Body of pancreas (tissue), 4 donors: ENCODE measurements at regions not wholly inside any gene's neighbourhood (a gene's known extent, or its start where the extent isn't known, plus 50 kb on each side); places are given as distances from the start of the nearest gene placed in this dataset.

Experiments used
- ATAC-seq: fragments of 150-250 bp; one replicate; pipeline ENCODE4 v1.9.1; 2016
- DNase-seq, 4 donors: peaks; one replicate each; pipeline ENCODE4 v3.0.0-alpha.2; 2019
- H3K27ac ChIP-seq, 4 donors: fragments of 200-600 bp; sonication (generic); 1 replicate in 3 of 4; 2 replicates in 1 of 4; pipeline versions ENCODE4 v1.5.1 to v1.6.1; 2016 to 2019; ENCODE audit warnings: mild to moderate bottlenecking in 1 of 4, mixed read lengths in 1 of 4, moderate library complexity in 1 of 4
- H3K27me3 ChIP-seq, 2 donors: fragments of 200-600 bp; sonication (generic); one replicate each; pipeline ENCODE4 v1.6.0; 2016; ENCODE audit warnings: mild to moderate bottlenecking in 1 of 2
- H3K36me3 ChIP-seq, 2 donors: fragments of 200-600 bp; sonication (generic); replicated peaks in 1 of 2; 2 replicates each; pipeline ENCODE4 v1.5.1; 2016; ENCODE audit warnings: low read depth in 2 of 2; ENCODE audit not compliant: insufficient read depth in 1 of 2
- H3K4me1 ChIP-seq: fragments of 200-600 bp; sonication (generic); one replicate; pipeline ENCODE4 v1.6.0; 2016
- H3K4me3 ChIP-seq, 2 donors: fragments of 200-600 bp; sonication (generic); 1 replicate in 1 of 2; 2 replicates in 1 of 2; pipeline ENCODE4 v1.5.1; 2016 to 2019
- H3K9me3 ChIP-seq, 3 donors: fragments of 200-600 bp; sonication (generic); 1 replicate in 2 of 3; 2 replicates in 1 of 3; pipeline ENCODE4 v1.5.1; 2016
- POLR2A ChIP-seq, 3 donors: fragments of 450-650 bp; IDR thresholded peaks; one replicate each; pipeline ENCODE4 v1.6.1; 2016; ENCODE audit warnings: antibody characterized with exemption in 3 of 3, mild to moderate bottlenecking in 2 of 3
- WGBS, 2 donors: methylation state at CpG; one replicate each; pipeline ENCODE4 v1.1.5; 2017; 5-methylcytosine and 5-hydroxymethylcytosine counted together
- intact Hi-C: fragments of 100-400 bp; cut with DNase I; formaldehyde crosslinking; loops from one replicate; pipeline ENCODE4 v1.15.1; 2023
- TF ChIP-seq, protein P1 (sequence below), 7 experiments: fragments of 450-650 bp in 4 of 7; fragments of 200-600 bp in 3 of 7; sonication (generic) in 3 of 7; IDR thresholded peaks; one replicate each; pipeline ENCODE4 v1.5.1; 2016 to 2019; ENCODE audit warnings: antibody characterized with exemption in 7 of 7

DNA sequence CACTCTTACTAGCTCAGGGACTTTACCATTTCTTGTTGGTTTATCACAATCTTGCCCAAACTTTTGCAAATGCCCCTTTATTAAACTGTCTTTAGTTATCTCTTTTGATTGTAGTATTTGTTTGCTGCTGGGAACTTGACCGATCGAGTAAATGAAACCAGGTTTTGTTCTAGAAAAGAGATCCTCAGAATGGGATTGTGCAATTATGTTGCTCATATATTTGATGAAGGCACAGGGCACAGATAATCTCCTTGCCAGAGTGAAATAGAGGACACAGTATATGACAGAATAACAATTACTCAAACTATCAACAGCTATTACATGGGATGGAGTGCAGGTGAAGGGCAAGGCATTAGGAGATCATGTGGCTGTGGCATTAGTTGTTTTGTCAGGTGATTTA, 216.6 kb upstream of the RASGRP1 start:
- Histone ChIP-seq H3K4me3 (no peak overlapping the region), H3K4me1 (no peaks in the 10 kb centered on the region), H3K27ac (no peak overlapping the region), H3K27me3 (no peaks in the 10 kb centered on the region), H3K36me3 (no peaks in the 10 kb centered on the region), H3K9me3 (no peaks in the 10 kb centered on the region)
- 43 to 74% methylated on average over 2 of the region's 2 CpGs for WGBS, 2 donors
- no peak for ATAC-seq
- DNase-seq = no peak
- TF ChIP-seq, protein P1, sequence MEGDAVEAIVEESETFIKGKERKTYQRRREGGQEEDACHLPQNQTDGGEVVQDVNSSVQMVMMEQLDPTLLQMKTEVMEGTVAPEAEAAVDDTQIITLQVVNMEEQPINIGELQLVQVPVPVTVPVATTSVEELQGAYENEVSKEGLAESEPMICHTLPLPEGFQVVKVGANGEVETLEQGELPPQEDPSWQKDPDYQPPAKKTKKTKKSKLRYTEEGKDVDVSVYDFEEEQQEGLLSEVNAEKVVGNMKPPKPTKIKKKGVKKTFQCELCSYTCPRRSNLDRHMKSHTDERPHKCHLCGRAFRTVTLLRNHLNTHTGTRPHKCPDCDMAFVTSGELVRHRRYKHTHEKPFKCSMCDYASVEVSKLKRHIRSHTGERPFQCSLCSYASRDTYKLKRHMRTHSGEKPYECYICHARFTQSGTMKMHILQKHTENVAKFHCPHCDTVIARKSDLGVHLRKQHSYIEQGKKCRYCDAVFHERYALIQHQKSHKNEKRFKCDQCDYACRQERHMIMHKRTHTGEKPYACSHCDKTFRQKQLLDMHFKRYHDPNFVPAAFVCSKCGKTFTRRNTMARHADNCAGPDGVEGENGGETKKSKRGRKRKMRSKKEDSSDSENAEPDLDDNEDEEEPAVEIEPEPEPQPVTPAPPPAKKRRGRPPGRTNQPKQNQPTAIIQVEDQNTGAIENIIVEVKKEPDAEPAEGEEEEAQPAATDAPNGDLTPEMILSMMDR (IDR thresholded peaks at IDR 0.05) = no peak
- TF ChIP-seq POLR2A (IDR thresholded peaks at IDR 0.05) = no peak
- intact Hi-C loops = no loop called here

DNA sequence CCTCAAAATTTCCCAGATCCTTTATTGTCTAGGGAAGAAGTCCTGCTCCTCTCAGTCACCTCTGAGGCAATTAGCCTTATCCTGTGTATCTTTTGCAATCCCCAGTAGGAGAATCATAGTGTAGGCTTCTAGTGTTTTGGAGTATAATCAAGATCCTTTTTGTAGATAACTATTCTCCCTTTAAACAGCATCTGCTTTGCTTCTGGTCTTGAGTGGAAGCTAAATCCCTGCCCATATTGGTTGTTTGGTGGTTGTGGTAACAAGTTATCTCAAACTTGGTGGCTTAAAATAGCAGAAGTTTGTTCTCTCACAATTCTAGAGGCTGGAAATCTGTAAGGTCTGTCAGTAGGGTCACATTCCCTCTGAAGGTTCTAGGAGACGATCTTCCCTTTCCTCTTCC, 217.5 kb upstream of the RASGRP1 start:
- H3K27me3 ChIP-seq = no peaks in the 10 kb centered on the region
- intact Hi-C loops = no loop called here
- 56 to 67% methylated on average over 1 of the region's 1 CpG for WGBS, 2 donors
- H3K36me3 ChIP-seq = no peaks in the 10 kb centered on the region
- no peaks in the 10 kb centered on the region for H3K4me1 ChIP-seq
- DNase-seq = no peak
- no peak overlapping the region for H3K4me3 ChIP-seq
- H3K9me3 ChIP-seq = no peaks in the 10 kb centered on the region
- TF ChIP-seq POLR2A (IDR thresholded peaks at IDR 0.05) = no peak
- TF ChIP-seq, protein P1 (IDR thresholded peaks at IDR 0.05) = no peak
- H3K27ac ChIP-seq = no peak overlapping the region
- ATAC-seq = no peak

DNA sequence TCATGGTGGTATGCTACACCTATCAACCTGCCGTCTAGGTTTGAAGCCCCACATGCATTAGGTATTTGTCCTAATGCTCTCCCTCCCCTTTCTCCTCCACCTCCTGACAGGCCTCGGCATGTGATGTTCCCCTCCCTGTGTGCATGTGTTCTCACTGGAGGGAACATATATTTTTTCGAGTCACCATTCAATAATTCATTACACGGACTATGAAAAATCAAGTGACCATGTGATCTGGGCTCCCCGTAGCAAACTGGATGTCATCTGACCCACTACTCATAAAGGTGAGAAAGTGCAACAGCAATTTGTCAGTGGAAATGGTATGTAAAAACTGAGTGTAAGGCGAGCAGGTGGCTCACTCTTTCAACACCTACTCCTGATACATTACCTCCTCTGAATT, 224.3 kb upstream of the RASGRP1 start:
- Histone ChIP-seq H3K9me3 (no peaks in the 10 kb centered on the region), H3K36me3 (no peaks in the 10 kb centered on the region), H3K27ac (no peak overlapping the region), H3K4me1 (no peaks in the 10 kb centered on the region), H3K4me3 (no peak overlapping the region), H3K27me3 (no peaks in the 10 kb centered on the region)
- no peak for TF ChIP-seq POLR2A (IDR thresholded peaks at IDR 0.05)
- TF ChIP-seq, protein P1 (IDR thresholded peaks at IDR 0.05) = no peak
- ATAC-seq (no peak), DNase-seq (no peak)
- intact Hi-C loops = no loop called here
- WGBS, 2 donors = 68 to 85% methylated on average over 6 of the region's 6 CpGs

DNA sequence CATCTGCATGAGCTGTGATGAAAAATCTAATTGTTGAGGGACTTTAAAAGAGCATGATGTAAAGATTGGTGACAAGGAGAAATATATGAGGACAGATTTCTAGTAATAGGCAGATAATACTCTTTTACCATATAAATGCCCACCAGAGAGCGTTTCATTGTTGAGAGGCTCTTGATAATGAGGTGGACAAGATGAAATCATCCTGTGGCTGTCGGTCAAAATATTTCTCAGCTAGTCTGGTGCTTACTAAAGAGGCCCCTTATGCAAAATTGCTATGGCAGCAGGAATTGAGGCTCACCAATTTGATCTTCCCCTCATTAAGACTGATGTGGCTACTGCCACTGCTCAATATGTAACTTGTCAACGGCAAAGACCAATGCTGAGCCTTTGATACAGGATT, 225.0 kb upstream of the RASGRP1 start:
- Histone ChIP-seq H3K27me3 (no peaks in the 10 kb centered on the region), H3K27ac (no peak overlapping the region), H3K36me3 (no peaks in the 10 kb centered on the region), H3K4me3 (no peak overlapping the region), H3K9me3 (no peaks in the 10 kb centered on the region), H3K4me1 (no peaks in the 10 kb centered on the region)
- TF ChIP-seq, protein P1 (IDR thresholded peaks at IDR 0.05) = no peak
- no peak for TF ChIP-seq POLR2A (IDR thresholded peaks at IDR 0.05)
- no peak for ATAC-seq
- intact Hi-C loops = no loop called here
- DNase-seq = no peak
- 74 to 79% methylated on average over 3 of the region's 3 CpGs for WGBS, 2 donors

DNA sequence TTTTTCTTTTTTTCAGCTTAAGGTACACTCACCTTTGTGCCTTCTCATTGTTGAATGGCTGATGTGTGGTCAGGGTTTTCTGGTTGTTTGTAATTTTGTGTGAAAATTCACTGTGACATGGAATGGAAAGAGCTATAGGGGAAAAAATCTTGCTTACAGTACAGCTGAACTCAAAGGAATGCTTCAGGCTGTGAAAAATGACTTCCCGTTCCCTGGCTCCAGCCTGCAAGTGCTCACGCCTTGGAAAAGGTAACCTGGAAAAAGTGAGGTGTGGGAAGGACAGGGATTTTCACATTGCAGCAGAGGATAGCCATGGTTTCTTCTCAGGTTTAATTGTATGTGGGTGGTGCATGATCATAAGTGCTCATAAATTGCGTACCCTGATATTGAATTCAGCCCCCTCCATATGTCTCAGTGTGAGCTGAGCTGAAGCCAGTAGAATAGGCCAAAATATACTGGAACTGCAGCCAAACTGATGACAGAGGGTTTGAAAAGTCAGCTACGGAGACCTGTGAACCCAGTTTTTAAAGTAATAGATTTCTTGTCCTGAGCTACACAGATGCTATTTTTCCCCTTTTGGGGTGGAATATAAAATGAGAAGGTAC, 228.7 kb upstream of the RASGRP1 start:
- H3K4me1 ChIP-seq = no peaks in the 10 kb centered on the region
- intact Hi-C loops = no loop called here
- no peaks in the 10 kb centered on the region for H3K27me3 ChIP-seq
- H3K27ac ChIP-seq = no peak overlapping the region
- no peaks in the 10 kb centered on the region for H3K36me3 ChIP-seq
- TF ChIP-seq, protein P1 (IDR thresholded peaks at IDR 0.05) = no peak
- TF ChIP-seq POLR2A (IDR thresholded peaks at IDR 0.05) = no peak
- no peaks in the 10 kb centered on the region for H3K9me3 ChIP-seq
- H3K4me3 ChIP-seq = no peak overlapping the region
- DNase-seq (no peak), ATAC-seq (no peak)
- 40 to 52% methylated on average over 4 of the region's 4 CpGs for WGBS, 2 donors
